DND-41 (cell line): ENCODE measurements at regions not wholly inside any gene's neighbourhood (a gene's known extent, or its start where the extent isn't known, plus 50 kb on each side); places are given as distances from the start of the nearest gene placed in this dataset.

ENCODE experiments used
- ATAC-seq: fragments of 200-7000 bp; cut with Tn5 transposase; 3 replicates; pipeline ENCODE4 v1.9.1; 2021; ENCODE audit warnings: low read depth; ENCODE audit not compliant: insufficient read depth
- DNase-seq: peaks from one replicate; pipeline ENCODE4 v3.0.0-alpha.2; 2020
- H2AFZ ChIP-seq: 2 replicates; pipeline ENCODE4 v1.6.0; 2012; ENCODE audit warnings: low read depth, low read length
- H3K27ac ChIP-seq: 2 replicates; pipeline ENCODE4 v1.5.1; 2012; ENCODE audit warnings: low read length, inconsistent platforms
- H3K27me3 ChIP-seq: fragments of 200-600 bp; sonication (generic); 2 replicates; pipeline ENCODE4 v1.6.0; 2012; ENCODE audit warnings: low read length, mild to moderate bottlenecking, inconsistent platforms; ENCODE audit not compliant: insufficient read depth, poor library complexity
- H3K36me3 ChIP-seq: 2 replicates; pipeline ENCODE4 v1.5.1; 2012; ENCODE audit warnings: low read length, inconsistent platforms; ENCODE audit not compliant: insufficient read depth
- H3K4me1 ChIP-seq: 2 replicates; pipeline ENCODE4 v1.5.1; 2012; ENCODE audit warnings: mild to moderate bottlenecking, low read length; ENCODE audit not compliant: insufficient read depth
- H3K4me2 ChIP-seq: 2 replicates; pipeline ENCODE4 v1.6.0; 2012; ENCODE audit warnings: mild to moderate bottlenecking, moderate library complexity, low read length, inconsistent platforms; ENCODE audit not compliant: insufficient read depth
- H3K4me3 ChIP-seq, 2 experiments: fragments of 200-600 bp in 1 of 2; shearing (Covaris generic) in 1 of 2; 2 replicates each; pipeline ENCODE4 v1.5.1; 2012 to 2016; ENCODE audit warnings: inconsistent platforms in 2 of 2, low read length in 2 of 2, mild to moderate bottlenecking in 2 of 2, low read depth in 1 of 2, moderate library complexity in 1 of 2
- H3K79me2 ChIP-seq: 2 replicates; pipeline ENCODE4 v1.6.0; 2012; ENCODE audit warnings: low read length, inconsistent platforms; ENCODE audit not compliant: insufficient read depth
- H3K9ac ChIP-seq: 2 replicates; pipeline ENCODE4 v1.6.0; 2012; ENCODE audit warnings: low read depth, mild to moderate bottlenecking, inconsistent platforms, low read length, moderate library complexity
- H3K9me3 ChIP-seq: 2 replicates; pipeline ENCODE4 v1.5.1; 2012; ENCODE audit warnings: low read length, moderate library complexity, mild to moderate bottlenecking, inconsistent platforms; ENCODE audit not compliant: insufficient read depth, severe bottlenecking
- H4K20me1 ChIP-seq: 2 replicates; pipeline ENCODE4 v1.6.0; 2012; ENCODE audit warnings: low read length; ENCODE audit not compliant: insufficient read depth
- CTCF ChIP-seq: IDR thresholded peaks from 2 replicates; pipeline ENCODE4 v1.5.1; 2012; ENCODE audit warnings: borderline replicate concordance, low read length, moderate library complexity, mild to moderate bottlenecking; ENCODE audit not compliant: poor library complexity, severe bottlenecking; ENCODE audit errors: extremely low read depth
- EZH2 ChIP-seq: IDR thresholded peaks from 3 replicates; pipeline ENCODE4 v1.6.1; 2012; ENCODE audit warnings: borderline replicate concordance, low read depth, mild to moderate bottlenecking, moderate library complexity, low read length, inconsistent platforms; ENCODE audit not compliant: severe bottlenecking

GRCh38 chr6:112879920-112880413 is 532.8 kb downstream of the RFPL4B start:
- Histone ChIP-seq H3K36me3 (no peaks in the 10 kb centered on the region), H3K27me3 (no peaks in the 10 kb centered on the region), H3K4me3 (no peak overlapping the region), H3K4me2 (no peak overlapping the region), H2AFZ (no peak overlapping the region), H3K79me2 (no peaks in the 10 kb centered on the region), H3K27ac (no peak overlapping the region), H3K9me3 (no peaks in the 10 kb centered on the region), H4K20me1 (no peaks in the 10 kb centered on the region), H3K4me1 (no peaks in the 10 kb centered on the region), H3K9ac (no peak overlapping the region)
- ATAC-seq (no peak), DNase-seq (no peak)
- TF ChIP-seq CTCF: no peak
- TF ChIP-seq EZH2: no peak

GRCh38 chr6:112881027-112881426 is 533.9 kb downstream of the RFPL4B start:
- H3K4me1 ChIP-seq: no peaks in the 10 kb centered on the region

GRCh38 chr6:112881828-112882780 is 535.0 kb downstream of the RFPL4B start:
- Histone ChIP-seq H2AFZ (no peak overlapping the region), H3K9me3 (no peaks in the 10 kb centered on the region), H3K36me3 (no peaks in the 10 kb centered on the region), H3K4me1 (no peaks in the 10 kb centered on the region), H3K4me2 (no peak overlapping the region), H3K79me2 (no peaks in the 10 kb centered on the region), H3K27me3 (no peaks in the 10 kb centered on the region), H3K4me3 (no peak overlapping the region), H3K27ac (no peak overlapping the region), H4K20me1 (no peaks in the 10 kb centered on the region), H3K9ac (no peak overlapping the region)
- TF ChIP-seq CTCF: no peak
- no peak for TF ChIP-seq EZH2
- ATAC-seq (no peak), DNase-seq (no peak)

More at GRCh38 chr6:112881027-112881426, 533.9 kb downstream of the RFPL4B start:
- Histone ChIP-seq H3K36me3 (no peaks in the 10 kb centered on the region), H3K4me3 (no peak overlapping the region), H2AFZ (no peak overlapping the region), H3K4me2 (no peak overlapping the region), H3K9me3 (no peaks in the 10 kb centered on the region), H4K20me1 (no peaks in the 10 kb centered on the region), H3K79me2 (no peaks in the 10 kb centered on the region), H3K9ac (no peak overlapping the region), H3K27me3 (no peaks in the 10 kb centered on the region), H3K27ac (no peak overlapping the region)
- no peak for ATAC-seq
- TF ChIP-seq CTCF (no peak), EZH2 (no peak)
- DNase-seq: no peak

DNA sequence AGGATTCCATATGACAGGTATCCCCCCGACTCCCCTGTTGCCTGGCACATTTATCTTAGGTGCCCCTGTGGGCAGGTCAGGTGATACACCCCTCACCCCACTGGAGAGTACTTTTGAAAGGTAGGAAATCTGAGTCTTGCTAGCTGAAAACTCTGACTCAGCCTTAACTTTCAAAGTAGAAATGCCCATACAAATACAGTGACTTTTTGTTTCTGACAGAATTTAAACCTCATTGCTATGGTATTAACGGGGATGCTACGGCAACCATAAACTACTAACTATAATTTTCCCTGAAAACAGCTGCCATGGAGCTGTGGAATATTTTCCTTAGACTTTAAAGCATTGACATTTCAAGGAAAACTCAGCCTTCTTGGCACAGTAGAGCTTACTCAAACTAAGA is 536.0 kb downstream of the RFPL4B start:
- no peak overlapping the region for H2AFZ ChIP-seq
- H3K4me2 ChIP-seq: no peak overlapping the region
- TF ChIP-seq EZH2 (no peak), CTCF (no peak)
- H3K4me3 ChIP-seq: no peak overlapping the region
- H3K9ac ChIP-seq: no peak overlapping the region
- no peaks in the 10 kb centered on the region for H3K9me3 ChIP-seq
- H3K27me3 ChIP-seq: no peaks in the 10 kb centered on the region
- no peak overlapping the region for H3K27ac ChIP-seq
- H4K20me1 ChIP-seq: no peaks in the 10 kb centered on the region
- ATAC-seq (no peak), DNase-seq (no peak)
- H3K36me3 ChIP-seq: no peaks in the 10 kb centered on the region
- H3K79me2 ChIP-seq: no peaks in the 10 kb centered on the region
- H3K4me1 ChIP-seq: no peaks in the 10 kb centered on the region
